GM19324 (cell line): ENCODE measurements at regions not wholly inside any gene's neighbourhood (a gene's known extent, or its start where the extent isn't known, plus 50 kb on each side); places are given as distances from the start of the nearest gene placed in this dataset.
"Not testable (repeated sequence)": the region's sequence is repeated elsewhere in the genome, so short reads cannot be mapped to it uniquely, and the experiment has no call there.

Experiments
- ATAC-seq: cut with Tn5 transposase; IDR thresholded peaks from one replicate; pipeline ENCODE4 v1.9.1; 2021; ENCODE audit warnings: mild to moderate bottlenecking, moderate library complexity; ENCODE audit not compliant: unreplicated experiment, low FRiP score

DNA sequence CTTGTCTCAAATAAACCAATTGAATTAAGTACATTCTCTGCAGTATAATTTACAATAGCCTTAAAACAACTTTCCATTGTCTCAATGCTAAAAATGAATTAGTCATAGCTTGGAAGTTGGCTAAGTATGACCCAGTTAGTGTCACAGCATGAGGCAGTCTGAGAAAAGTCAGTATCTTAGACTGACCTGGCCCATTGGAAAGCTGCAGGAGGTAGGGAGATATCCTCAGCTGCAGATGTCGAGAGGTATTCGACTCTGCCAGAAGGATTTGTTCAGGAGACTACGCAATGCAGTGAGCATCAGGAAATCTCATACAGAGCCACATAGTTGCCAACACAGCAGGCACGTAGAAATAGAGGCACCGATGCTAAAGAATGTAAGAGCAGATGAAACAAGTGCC is 350.9 kb upstream of the NRSN1 start:
- ATAC-seq: no peak

DNA sequence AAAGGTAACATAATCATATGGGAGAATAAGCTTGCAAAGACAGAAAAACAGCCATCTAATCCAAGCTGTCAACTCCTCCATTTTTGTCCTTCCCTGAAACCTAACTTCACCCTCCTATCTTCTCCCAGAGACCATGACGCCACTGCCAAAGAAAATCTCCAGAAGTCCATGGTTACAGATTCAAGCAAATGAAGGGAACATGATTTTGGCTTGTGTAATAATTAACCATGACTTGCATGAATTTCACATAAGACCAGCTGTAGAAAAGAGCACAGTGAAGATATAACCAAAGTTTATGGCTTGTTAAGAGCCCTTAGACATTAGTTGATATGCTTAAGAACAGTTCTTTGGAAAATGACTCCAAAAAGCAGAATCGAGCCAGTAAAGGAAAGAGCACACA is 342.1 kb upstream of the NRSN1 start:
- no peak for ATAC-seq

DNA sequence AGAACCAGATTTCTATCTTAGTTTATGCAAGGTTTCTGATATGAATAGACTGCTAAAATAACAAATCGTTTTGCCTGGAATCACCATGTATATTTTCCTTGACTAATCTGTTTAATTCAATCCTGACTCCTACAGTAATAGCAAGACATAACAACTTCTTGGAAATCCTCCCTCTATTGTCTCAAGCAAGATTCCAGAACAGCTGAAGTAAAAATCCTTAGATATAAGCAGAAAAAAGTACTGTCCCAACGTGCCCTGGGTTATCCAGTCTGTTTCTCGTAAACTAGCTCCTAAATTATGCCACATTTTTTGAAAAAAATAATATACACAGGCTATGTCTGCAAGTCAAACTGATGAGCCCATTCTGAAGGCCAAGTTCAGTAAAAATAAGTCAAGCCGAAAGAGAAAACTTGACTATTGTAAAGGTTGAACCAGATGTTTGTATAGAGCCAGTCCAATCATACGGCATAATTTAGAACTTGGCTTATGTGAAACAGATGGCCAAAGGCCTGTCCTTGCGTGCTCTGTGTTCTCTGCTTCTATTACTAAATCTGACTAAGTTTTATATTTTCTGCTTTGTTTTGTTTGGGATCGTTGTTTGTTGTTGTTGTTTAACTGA is 341.6 kb upstream of the NRSN1 start:
- no peak for ATAC-seq

DNA sequence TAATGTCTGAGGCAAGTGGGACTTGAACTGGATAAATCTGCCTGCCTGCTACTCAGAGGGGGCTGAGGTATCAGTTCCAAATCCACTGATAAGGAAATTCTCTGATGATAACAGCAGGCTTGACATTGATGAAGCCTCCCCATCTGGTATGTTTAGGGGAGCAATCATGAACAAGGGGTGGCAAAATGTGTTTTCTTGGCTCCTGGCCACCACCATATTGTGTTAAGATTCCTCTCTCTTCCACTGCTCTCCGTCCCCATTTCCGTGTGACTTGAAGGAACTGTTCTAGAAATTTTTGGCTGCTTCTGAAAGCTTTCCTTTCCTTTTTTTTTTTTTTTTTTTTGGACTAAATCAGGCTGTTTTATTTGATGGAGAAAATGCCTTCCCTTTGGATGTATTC is 335.3 kb upstream of the NRSN1 start:
- ATAC-seq: no peak

DNA sequence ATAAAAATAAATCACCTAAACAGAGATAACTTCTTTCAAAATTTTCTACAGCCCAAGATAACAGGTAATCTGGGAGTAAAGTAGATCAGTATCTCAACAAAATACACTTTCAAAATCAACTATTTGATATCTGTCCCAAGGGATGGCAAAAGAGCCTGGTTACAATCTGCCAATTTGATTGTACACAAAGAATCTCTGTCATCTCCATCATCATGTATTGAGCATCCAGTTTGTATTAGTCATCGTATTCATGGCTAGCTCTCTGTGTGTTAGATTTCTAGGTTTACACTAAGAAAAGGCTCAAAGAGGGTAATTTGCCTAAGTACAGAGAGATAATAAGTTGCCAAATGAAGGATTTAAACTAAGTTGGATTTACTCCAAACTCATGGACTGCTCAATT is 329.0 kb upstream of the NRSN1 start:
- no peak for ATAC-seq

DNA sequence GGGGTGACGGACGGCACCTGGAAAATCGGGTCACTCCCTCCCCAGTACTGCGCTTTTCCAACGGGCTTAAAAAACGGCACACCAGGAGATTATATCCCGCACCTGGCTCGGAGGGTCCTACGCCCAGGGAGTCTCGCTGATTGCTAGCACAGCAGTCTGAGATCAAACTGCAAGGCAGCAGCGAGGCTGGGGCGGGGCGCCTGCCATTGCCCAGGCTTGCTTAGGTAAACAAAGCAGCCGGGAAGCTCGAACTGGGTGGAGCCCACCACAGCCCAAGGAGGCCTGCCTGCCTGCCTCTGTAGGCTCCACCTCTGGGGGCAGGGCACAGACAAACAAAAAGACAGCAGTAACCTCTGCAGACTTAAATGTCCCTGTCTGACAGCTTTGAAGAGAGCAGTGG is 321.7 kb upstream of the NRSN1 start:
- ATAC-seq: not testable (repeated sequence)

DNA sequence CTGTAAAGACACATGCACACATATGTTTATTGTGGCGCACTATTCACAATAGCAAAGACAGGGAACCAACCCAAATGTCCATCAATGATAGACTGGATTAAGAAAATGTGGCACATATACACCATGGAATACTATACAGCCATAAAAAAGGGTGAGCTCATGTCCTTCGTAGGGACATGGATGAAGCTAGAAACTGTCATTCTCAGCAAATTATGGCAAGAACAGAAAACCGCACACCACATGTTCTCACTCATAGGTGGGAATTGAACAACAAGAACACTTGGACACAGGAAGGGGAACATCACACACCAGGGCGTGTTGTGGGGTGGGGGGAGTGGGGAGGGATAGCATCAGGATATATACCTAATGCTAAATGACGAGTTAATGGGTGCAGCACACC is 304.9 kb upstream of the NRSN1 start:
- not testable (repeated sequence) for ATAC-seq

DNA sequence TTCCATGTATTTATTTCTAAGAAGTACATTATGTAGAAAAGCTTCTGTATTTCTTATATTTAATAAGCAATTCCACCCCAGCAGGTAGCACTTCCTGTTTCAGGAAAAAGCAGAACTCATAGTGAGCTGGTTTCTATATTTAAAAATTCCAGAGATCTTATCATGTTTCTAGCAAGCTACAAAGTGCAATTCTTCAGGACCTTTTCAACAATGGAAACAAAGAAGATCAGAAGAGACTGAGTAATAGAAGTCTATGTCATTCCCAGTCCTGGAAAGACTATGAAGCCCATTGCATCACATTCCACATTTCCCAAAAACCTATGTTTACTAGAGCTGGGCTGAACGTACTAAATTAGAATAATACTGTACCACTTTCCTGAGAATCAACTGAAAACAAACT is 302.6 kb upstream of the NRSN1 start:
- no peak for ATAC-seq

DNA sequence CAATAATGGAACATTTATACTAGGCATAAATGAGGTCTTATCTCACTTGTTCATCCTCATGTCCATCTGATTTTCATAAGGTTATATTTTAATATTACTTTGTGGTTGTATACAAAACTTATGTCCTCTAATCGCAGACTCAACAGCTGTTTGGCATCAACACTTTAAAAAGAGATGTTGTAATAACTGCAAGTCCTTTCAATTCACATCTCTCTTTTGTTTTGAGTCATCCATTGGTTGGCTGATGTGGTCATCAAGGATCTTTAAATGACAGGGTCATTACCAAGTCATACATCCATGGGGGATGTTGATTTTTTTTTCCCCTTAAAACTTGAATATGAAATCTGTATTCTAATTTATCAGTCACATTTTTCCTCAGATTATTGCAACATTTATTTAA is 299.4 kb upstream of the NRSN1 start:
- ATAC-seq: no peak

DNA sequence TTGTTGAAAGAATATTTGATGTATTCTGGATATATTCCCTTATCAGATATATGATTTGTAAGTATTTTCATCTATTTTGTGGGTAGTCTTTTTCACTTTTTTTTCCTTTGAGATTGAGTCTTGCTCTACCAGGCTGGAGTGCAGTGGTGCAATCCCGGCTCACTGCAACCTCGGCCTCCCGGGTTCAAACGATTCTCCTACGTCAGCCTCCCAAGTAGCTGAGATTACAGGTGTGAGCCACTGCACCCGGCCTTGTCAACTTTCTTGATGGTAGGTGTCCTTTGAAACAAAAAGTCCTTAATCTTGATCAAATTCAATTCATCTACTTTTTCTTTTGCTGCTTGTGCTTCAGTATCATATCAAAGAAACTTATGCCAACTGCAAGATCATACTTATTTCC is 297.2 kb upstream of the NRSN1 start:
- ATAC-seq: no peak

DNA sequence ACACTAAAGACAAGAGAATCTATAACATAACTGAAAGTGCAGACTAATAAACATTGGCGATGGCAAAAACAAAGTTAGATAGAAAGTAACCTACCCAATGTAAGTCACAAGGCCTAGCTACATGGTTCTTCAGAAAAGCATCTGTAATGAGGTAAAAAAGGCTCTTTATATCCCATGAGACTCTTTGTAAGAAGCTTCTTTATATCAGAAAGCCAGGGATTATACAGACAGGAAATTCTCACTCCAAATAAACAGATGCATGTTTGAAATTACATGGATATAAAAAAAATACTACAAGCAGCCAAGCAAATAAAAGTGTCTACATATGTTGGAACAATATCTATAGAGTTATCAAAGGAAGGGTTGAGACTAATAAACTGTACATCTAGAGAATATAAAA is 284.9 kb upstream of the NRSN1 start:
- no peak for ATAC-seq

DNA sequence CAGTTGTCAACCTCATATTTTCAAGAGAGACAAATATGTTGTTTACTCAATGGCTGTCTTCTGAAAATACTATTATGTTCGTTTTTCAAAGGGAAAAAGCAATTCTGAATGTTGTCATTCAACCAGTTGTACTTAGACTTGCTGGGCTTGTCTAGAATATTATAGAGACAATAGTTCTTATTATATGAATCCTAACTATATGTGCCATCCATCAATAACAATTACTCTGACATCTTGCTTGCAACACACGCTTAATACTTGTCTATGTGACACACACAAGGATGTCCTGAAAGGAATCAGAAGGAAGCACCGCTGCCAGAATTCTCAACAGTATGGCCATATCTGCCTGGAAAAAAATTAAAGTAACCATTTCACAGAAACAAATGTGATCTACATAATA is 283.3 kb upstream of the NRSN1 start:
- ATAC-seq: no peak

DNA sequence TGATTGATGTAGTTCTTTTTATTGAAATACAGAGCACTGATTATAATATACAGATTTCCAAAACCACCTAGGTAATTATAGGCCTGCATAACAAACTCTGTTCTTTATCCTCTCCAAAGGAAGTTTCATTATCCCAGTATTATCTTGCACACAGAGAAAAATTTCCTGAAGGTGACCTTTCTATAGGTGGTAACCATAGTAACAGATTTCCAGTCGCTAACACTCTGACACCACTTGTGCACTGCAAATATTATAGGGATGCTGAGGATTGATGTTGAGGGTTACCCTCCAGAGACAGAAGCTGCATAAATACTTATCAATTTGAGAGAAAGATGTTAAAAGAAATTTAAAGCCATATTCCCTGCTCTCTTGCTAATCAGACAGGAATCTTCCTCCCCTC is 274.5 kb upstream of the NRSN1 start:
- ATAC-seq: no peak

DNA sequence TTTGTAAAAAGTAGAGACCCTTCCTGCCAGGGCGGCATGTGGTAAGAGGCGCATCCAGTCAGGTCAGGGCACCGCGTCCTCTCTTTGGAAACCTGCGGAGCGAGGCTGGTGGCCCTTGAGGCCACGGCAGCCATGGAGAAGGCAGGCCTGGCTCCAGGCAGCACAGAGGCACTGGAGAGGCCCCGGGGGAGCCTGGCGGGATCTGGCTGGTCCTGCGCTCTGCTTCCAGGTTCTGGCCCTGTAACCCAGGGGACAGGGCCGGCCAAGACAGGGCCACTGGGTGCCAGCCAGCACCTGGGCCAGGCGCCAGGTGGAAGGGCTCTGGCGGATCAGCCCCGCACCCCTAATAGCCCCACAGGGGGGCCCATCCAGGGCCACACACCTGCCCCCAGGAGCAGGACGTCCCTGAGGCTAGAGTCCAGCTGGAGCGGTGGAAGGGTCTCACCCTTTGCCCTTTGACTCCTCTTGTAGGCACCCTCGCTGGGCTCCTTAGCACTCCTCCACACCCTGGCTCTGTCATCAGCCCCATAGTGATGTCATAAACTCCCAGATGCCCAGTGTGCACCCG is 272.4 kb upstream of the NRSN1 start:
- ATAC-seq: not testable (repeated sequence)

DNA sequence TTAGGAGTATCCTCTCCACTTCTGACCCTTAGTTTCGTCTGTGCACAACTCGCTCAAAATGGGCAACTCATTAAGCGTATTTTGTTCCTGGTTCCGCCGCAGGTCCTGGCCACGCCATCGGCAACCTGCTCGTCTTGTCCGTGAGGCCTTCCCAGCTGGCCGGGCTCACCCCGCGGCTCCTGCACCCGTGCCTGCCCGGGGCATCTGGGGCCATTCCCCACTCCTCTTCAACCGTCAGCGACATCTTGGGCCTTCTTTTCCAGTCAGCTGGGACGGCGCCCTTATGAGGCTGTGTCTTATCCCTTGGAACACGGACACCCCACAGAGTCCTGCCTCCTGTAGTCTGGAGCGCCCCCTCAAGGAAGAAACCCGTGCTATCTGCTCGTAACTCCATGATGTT is 271.9 kb upstream of the NRSN1 start:
- not testable (repeated sequence) for ATAC-seq

DNA sequence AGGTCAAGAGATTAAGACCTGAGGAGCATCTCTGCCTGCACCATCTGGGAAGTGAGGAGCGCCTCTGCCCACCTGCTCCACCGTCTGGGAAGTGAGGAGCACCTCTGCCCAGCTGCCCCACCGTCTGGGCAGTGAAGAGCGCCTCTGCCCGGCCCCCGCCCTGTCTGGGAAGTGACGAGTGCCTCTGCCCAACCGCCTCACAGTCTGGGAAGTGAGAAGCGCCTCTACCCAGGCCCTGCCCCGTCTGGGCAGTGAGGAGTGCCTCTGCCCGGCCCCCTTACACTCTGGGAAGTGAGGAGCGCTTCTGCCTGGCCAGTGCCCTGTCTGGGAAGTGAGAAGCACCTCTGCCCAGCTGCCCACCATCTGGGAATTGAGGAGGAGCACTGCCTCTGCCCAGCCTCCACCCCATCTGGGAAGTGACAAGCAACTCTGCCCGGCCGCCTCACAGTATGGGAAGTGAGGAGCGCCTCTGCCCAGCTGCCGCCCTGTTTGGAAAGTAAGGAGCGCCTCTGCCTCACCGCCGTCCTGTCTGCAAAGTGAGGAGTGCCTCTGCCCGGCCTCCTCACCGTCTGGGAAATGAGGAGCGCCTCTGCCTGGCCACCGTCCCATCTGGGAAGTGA is 270.4 kb upstream of the NRSN1 start:
- ATAC-seq: no peak

DNA sequence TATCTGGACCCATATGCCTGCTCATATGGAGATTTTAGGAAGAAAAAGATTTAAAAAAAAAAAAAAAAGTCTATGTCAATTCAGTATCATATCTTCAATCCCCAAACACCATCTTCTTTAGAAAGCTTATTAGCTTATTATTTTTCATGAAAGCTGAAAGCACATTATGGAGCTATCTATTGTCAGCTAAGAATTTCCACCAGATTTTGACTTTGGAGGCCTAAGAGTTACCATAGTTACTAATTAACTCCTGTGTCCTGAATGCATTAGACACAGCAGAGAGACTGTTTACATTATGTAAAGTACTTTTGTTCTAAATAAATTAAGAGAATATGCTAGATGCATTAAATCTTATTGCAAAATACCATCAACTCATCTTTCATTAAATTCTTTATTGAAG is 255.5 kb upstream of the NRSN1 start:
- no peak for ATAC-seq

DNA sequence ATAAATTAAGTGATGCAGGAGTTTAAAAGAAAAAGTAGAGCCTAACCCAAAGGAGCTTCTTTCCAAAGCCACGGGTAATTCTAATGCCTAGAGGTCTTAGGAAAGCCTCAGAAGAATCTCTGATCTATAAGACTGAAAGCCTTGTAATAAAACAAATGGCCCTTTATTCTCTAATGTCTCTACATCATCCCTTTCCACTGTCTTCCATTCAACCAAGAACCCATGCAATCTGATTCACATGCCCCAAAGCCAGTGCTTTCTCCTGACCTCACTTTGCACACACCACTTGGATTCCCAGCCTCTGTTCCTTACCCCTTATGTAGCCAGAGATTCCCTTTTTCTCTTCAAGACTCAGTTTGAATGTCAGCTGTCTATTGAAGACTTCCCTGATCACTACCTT is 252.9 kb upstream of the NRSN1 start:
- no peak for ATAC-seq

DNA sequence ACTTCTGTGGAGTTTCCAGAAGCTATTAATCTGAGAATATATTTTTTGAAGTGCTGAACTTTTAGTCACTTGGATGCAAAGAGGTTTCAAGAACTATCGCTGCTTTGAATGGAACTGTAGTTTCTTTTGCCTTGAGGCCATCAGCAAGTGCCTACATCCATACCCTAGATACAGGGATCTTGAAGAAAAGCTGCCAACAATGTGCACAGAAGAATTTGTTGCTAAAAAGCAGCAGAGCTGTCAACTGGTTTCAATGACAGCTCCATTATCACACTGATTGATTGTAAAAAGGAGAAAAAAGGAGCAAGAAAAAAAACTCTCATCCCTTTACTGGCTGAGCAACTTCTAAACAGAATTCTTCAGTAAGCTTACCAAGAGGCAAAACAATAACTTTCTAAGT is 251.0 kb upstream of the NRSN1 start:
- ATAC-seq: no peak

DNA sequence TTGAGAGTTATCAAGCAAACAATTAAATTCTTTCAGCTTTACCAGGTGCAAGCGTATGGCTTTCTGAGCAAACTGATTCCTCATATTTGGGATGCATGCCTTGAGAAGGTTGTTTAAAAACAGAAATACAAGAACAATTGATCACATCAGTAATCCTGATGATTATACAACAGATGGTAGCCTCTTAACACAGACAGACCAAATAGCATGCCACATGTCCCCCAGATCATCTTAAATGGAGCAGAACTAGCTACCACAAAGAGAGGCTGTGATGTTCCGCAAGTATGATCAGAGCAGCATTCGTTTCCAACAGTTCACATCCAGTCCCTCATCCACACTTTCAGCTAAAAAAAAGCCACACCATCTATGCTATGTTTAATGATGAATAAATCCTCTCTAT is 246.2 kb upstream of the NRSN1 start:
- ATAC-seq: no peak

DNA sequence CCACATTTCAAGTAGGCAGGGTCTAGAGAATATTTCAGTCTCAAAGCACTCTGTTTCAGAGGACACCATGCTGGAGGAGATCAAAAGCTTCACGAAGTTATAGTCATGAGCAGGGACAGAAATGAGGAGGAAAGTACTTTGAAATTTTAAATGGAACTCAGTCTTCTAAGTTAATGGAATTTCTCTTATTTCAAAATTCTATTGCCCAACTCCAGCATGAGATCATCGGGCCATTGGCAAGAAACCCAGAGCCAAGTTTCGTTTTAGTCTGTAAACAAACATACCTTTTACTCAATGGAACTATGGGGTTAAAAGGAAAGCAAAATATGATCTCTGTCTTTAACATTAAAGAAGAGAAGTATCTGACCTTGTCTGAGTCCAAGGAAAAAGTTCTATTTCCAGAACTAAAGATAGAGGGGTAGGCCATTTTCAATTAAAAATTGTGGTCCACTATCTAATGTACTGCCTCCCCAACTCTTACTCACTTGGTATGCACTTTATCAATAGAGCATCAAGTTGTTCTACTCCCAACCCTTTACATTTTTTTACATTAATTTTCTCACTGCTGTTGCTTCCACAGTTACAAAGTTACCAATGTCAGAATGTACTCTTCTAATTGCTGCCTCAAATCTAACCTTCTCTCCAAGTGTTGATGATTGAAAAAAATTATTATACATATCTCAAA is 235.3 kb upstream of the NRSN1 start:
- no peak for ATAC-seq
